HL-60 (cell line): ENCODE measurements at regions not wholly inside any gene's neighbourhood (a gene's known extent, or its start where the extent isn't known, plus 50 kb on each side); places are given as distances from the start of the nearest gene placed in this dataset.

ENCODE experiments used
- DNase-seq, 2 experiments: peaks; one replicate each; pipeline ENCODE4 v3.0.0-alpha.2; 2010 to 2020; ENCODE audit warnings: low read depth in 1 of 2, low spot score in 1 of 2
- H3K27ac ChIP-seq: fragments of 250-450 bp; sonication (Bioruptor Pico); replicated peaks from 2 replicates; pipeline ENCODE4 v1.5.1; 2020; ENCODE audit warnings: mild to moderate bottlenecking, moderate library complexity
- H3K27me3 ChIP-seq: fragments of 250-450 bp; sonication (Bioruptor Pico); 2 replicates; pipeline ENCODE4 v1.5.1; 2021; ENCODE audit warnings: mild to moderate bottlenecking, moderate library complexity; ENCODE audit not compliant: insufficient read depth, poor library complexity, severe bottlenecking
- H3K4me3 ChIP-seq: replicated peaks from 2 replicates; pipeline ENCODE4 v1.5.1; 2011; ENCODE audit warnings: mild to moderate bottlenecking, control low read depth, low read length; ENCODE audit not compliant: insufficient read depth
- CTCF ChIP-seq: IDR thresholded peaks from one replicate; pipeline ENCODE4 v1.5.1; 2011; ENCODE audit warnings: low read length, control low read depth, inconsistent platforms; ENCODE audit not compliant: insufficient read depth
- GABPA ChIP-seq: IDR thresholded peaks from 2 replicates; pipeline ENCODE4 v1.6.1; 2012; ENCODE audit warnings: low read depth
- POLR2AphosphoS5 ChIP-seq: IDR thresholded peaks from 2 replicates; pipeline ENCODE4 v1.6.1; 2012; ENCODE audit warnings: low read depth
- SPI1 ChIP-seq: IDR thresholded peaks from 2 replicates; pipeline ENCODE4 v1.6.1; 2012; ENCODE audit warnings: low read depth, mild to moderate bottlenecking, borderline replicate concordance
- TF ChIP-seq, protein P1 (sequence below): IDR thresholded peaks from 2 replicates; pipeline ENCODE4 v1.6.1; 2012; ENCODE audit warnings: low read depth; ENCODE audit not compliant: insufficient replicate concordance

GRCh38 chr9:32877639-32878217 lies 94.4 kb downstream of the TMEM215 start:
- H3K27me3 ChIP-seq, result no peaks in the 10 kb centered on the region
- no peak overlapping the region for H3K27ac ChIP-seq
- no peak for DNase-seq
- no peak for TF ChIP-seq SPI1
- TF ChIP-seq GABPA, result no peak
- H3K4me3 ChIP-seq, result no peak overlapping the region

DNA sequence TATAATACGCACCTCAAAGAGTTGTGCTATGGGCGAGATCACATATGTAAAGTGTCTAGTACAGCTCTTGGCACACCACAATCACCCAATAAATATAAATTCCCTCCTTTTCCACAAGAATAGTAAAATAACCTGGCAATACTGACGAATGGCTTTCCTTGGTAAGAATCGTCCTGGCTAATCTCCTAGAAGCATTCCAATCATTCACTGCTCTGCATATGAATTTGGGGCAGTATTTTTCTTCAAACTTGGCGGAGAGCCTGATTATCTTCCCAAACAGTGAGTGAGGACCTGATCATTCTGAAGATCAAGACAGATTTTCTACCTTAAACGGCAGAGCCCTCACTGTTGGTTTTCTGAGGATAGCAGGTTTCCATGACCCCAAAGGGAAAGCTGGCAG lies 96.0 kb downstream of the TMEM215 start:
- no peak for DNase-seq
- no peaks in the 10 kb centered on the region for H3K27me3 ChIP-seq
- no peak overlapping the region for H3K27ac ChIP-seq

GRCh38 chr9:32881948-32882347 lies 98.6 kb downstream of the TMEM215 start:
- no peak for DNase-seq
- TF ChIP-seq POLR2AphosphoS5 (no peak), SPI1 (no peak), CTCF (no peak)
- TF ChIP-seq, protein P1, sequence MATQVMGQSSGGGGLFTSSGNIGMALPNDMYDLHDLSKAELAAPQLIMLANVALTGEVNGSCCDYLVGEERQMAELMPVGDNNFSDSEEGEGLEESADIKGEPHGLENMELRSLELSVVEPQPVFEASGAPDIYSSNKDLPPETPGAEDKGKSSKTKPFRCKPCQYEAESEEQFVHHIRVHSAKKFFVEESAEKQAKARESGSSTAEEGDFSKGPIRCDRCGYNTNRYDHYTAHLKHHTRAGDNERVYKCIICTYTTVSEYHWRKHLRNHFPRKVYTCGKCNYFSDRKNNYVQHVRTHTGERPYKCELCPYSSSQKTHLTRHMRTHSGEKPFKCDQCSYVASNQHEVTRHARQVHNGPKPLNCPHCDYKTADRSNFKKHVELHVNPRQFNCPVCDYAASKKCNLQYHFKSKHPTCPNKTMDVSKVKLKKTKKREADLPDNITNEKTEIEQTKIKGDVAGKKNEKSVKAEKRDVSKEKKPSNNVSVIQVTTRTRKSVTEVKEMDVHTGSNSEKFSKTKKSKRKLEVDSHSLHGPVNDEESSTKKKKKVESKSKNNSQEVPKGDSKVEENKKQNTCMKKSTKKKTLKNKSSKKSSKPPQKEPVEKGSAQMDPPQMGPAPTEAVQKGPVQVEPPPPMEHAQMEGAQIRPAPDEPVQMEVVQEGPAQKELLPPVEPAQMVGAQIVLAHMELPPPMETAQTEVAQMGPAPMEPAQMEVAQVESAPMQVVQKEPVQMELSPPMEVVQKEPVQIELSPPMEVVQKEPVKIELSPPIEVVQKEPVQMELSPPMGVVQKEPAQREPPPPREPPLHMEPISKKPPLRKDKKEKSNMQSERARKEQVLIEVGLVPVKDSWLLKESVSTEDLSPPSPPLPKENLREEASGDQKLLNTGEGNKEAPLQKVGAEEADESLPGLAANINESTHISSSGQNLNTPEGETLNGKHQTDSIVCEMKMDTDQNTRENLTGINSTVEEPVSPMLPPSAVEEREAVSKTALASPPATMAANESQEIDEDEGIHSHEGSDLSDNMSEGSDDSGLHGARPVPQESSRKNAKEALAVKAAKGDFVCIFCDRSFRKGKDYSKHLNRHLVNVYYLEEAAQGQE, result no peak
- Histone ChIP-seq H3K27ac (no peak overlapping the region), H3K4me3 (no peak overlapping the region), H3K27me3 (no peaks in the 10 kb centered on the region)

More for the DNA sequence above, 96.0 kb downstream of the TMEM215 start:
- H3K4me3 ChIP-seq, result no peak overlapping the region
- no peak for TF ChIP-seq SPI1
- TF ChIP-seq, protein P1, result no peak
- no peak for TF ChIP-seq GABPA
- no peak for TF ChIP-seq CTCF
- no peak for TF ChIP-seq POLR2AphosphoS5

GRCh38 chr9:32882705-32883104 lies 99.4 kb downstream of the TMEM215 start:
- Histone ChIP-seq H3K4me3 (no peak overlapping the region), H3K27me3 (no peaks in the 10 kb centered on the region), H3K27ac (no peak overlapping the region)
- TF ChIP-seq, protein P1, result no peak
- TF ChIP-seq SPI1, result no peak
- TF ChIP-seq POLR2AphosphoS5, result no peak
- no peak for TF ChIP-seq GABPA
- TF ChIP-seq CTCF, result no peak
- no peak for DNase-seq
